GM10248 (cell line): ENCODE measurements at regions not wholly inside any gene's neighbourhood (a gene's known extent, or its start where the extent isn't known, plus 50 kb on each side); places are given as distances from the start of the nearest gene placed in this dataset.

Experiments
- CTCF ChIA-PET: fragments of 300-600 bp; sonication (Branson Sonifier 250); formaldehyde crosslinking; extraction: SDS; loops from one replicate; lab custom pipeline; 2021; ENCODE audit warnings: antibody characterized with exemption; lab: Yijun Ruan, JAX
- POLR2A ChIA-PET: fragments of 350-650 bp; sonication (Branson Sonifier 250); formaldehyde crosslinking; extraction: SDS; loops from one replicate; lab custom pipeline; 2020; ENCODE audit warnings: antibody characterized with exemption; lab: Yijun Ruan, JAX
- DNase-seq: peaks from one replicate; pipeline ENCODE4 v3.0.0; 2012; ENCODE audit errors: extremely low spot score
- TF ChIP-seq, protein P1 (sequence below): IDR thresholded peaks from 2 replicates; pipeline ENCODE4 v1.5.1; 2012; ENCODE audit warnings: mild to moderate bottlenecking, low read depth; ENCODE audit errors: extremely low read depth, missing control alignments, control extremely low read depth

DNA sequence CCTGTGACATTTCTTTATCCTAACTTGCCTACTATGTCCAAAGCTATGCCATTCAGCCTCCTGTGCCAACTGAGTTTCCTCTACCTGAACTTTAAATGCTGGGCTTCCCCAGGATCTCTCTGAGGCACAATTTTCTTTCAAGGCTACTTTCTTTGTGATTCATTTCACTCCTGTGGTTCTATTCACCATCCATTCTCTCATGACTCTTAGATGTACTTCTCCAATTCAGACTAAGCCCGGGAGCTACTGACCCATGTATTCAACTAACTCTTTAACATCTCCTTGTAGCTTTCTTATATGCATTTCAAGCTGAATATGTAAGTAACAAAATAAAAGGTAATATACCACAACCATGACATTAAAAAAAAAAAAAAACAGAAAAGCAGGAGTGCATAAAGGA lies 738.9 kb upstream of the USP15 start:
- ChIA-PET CTCF (interaction anchor here (1.2 kb wide), 1 partner anchor 26 kb away, joined by 3 read pairs; no protein-coding TSS in a partner anchor), POLR2A (no interaction called here)
- no peak for DNase-seq
- TF ChIP-seq, protein P1, sequence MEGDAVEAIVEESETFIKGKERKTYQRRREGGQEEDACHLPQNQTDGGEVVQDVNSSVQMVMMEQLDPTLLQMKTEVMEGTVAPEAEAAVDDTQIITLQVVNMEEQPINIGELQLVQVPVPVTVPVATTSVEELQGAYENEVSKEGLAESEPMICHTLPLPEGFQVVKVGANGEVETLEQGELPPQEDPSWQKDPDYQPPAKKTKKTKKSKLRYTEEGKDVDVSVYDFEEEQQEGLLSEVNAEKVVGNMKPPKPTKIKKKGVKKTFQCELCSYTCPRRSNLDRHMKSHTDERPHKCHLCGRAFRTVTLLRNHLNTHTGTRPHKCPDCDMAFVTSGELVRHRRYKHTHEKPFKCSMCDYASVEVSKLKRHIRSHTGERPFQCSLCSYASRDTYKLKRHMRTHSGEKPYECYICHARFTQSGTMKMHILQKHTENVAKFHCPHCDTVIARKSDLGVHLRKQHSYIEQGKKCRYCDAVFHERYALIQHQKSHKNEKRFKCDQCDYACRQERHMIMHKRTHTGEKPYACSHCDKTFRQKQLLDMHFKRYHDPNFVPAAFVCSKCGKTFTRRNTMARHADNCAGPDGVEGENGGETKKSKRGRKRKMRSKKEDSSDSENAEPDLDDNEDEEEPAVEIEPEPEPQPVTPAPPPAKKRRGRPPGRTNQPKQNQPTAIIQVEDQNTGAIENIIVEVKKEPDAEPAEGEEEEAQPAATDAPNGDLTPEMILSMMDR: no peak

DNA sequence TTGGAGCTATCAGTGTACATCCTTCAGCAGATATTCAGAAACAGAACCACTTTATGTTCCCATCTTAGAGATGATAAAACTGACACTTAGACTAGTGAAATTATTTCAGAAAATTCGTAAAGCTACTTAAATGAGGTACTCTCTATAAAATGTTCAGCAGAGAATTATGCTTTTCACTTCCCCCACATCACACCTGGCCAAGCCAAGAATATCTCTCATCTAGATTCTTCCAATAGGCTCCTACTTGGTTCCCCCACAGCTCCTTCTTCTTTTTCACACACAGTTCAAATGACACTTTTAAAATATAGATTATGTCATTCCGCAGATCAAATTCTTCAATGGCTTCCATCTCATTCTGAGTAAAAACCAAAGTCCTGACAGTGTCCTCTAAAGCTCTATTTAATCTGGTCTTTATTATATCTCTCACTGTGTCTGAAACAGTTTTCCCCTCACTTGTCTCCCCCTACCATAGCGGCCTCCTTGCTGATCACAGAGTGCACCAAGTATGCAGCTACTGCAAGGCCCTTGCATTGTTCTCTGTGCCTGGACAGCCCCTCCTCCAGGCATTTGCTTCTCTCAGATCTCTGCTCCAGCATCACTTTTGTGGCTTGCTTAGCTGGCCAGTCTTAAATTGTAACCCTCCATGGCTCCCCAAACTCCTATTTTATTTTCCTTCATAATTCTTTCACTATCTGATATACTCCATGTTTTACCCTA lies 736.8 kb upstream of the USP15 start:
- ChIA-PET CTCF (interaction anchor here (1.4 kb wide), 2 partner anchors 10 to 12 kb away, joined by 4 to 5 read pairs; no protein-coding TSS in a partner anchor), POLR2A (no interaction called here)
- no peak for DNase-seq
- TF ChIP-seq, protein P1: no peak

DNA sequence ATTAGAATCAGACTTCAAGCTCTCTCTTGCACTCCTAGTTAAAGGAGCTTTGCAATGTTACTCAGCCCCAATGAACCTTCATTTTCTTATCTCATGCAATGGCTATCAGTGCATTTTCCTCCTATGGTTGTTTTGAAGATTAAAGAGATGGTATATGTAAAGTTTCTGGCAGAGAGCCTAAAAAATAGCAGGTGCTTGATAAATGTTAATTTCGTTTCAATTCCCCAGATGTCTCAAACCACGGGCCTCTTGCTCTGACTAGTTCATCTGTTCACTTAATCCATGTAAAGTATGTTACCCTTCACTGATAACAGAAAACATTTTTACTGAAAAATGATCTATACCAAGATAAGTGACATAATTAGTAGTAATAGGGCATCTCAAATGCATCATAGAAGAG lies 735.4 kb upstream of the USP15 start:
- ChIA-PET POLR2A (no interaction called here), CTCF (no interaction called here)
- TF ChIP-seq, protein P1: no peak
- DNase-seq: no peak

DNA sequence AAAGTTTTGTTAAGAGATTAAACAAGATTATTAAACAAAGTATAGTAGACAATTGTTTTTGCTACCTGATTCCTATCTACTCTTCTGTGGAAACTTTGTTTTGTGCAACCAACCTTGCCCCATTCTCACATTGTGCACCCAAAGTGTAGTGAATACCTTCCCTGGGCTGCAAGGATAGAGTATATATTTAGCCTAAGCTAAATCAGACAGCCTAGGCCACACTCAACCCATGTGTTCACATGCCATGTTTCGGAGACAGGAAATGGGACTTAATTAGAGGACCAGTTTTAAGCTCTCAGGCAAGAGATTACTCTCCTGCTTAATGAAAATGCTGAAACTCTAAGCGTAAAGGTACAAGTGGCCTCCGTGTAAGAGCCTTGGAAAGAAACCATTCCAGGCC lies 734.9 kb upstream of the USP15 start:
- POLR2A ChIA-PET: no interaction called here
- TF ChIP-seq, protein P1: no peak
- DNase-seq: no peak
- CTCF ChIA-PET: no interaction called here

DNA sequence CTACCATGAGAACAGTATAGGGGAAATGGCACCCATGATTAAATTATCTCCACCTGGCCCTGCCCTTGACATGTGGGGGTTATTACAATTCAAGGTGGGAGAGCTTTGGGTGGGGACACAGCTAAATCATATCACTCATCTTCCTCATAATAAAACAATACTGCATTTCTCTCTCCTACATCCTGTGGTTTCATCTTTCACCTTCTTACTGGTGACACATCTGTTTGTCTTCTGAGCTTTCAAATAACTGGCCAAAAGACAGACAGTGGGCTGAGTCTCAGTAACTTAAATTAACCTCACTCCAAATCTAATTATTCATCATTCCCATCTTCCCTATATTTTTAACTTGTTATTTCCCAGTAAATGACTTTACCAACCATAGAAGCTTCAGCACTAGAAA lies 729.7 kb upstream of the USP15 start:
- TF ChIP-seq, protein P1: no peak
- no peak for DNase-seq
- ChIA-PET CTCF (no interaction called here), POLR2A (no interaction called here)

DNA sequence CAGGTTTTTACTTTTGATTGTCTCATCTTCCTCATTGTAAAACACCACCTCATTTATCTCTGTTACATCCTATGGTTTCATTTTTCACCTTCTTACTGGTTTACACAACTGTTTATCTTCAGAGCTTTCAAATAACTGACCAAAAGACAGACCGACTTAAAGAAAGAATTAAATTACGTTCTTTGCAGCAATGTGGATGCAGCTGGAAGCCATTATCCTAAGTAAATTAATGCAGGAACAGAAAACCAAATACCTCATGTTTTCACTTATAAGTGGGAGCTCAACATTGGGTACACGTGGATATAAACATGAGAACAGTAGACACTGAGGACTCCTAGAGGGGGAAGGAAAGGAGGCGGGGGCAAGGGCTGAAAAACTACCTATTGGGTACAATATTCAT lies 729.0 kb upstream of the USP15 start:
- ChIA-PET POLR2A (no interaction called here), CTCF (no interaction called here)
- DNase-seq: no peak
- TF ChIP-seq, protein P1: no peak
